Esophagus squamous epithelium (tissue), 5 donors: ENCODE measurements at regions not wholly inside any gene's neighbourhood (a gene's known extent, or its start where the extent isn't known, plus 50 kb on each side); places are given as distances from the start of the nearest gene placed in this dataset.

ENCODE experiments used
- DNase-seq: peaks from one replicate; lab custom pipeline; 2025; lab: John Stamatoyannopoulos, UW
- H3K27ac ChIP-seq, 4 donors: fragments of 200-600 bp; sonication (generic); one replicate each; pipeline ENCODE4 v1.5.1; 2016 to 2019; ENCODE audit warnings: mild to moderate bottlenecking in 1 of 4
- H3K27me3 ChIP-seq, 4 donors: fragments of 200-600 bp; sonication (generic); 1 replicate in 3 of 4; 2 replicates in 1 of 4; pipeline versions ENCODE4 v1.5.1 to v1.6.0; 2017 to 2021; ENCODE audit warnings: antibody characterized with exemption in 1 of 4
- H3K36me3 ChIP-seq, 3 donors: fragments of 200-600 bp; sonication (generic); one replicate each; pipeline ENCODE4 v1.5.1; 2016 to 2019
- H3K4me1 ChIP-seq, 3 donors: fragments of 200-600 bp; sonication (generic); one replicate each; pipeline ENCODE4 v1.5.1; 2017 to 2019
- H3K4me3 ChIP-seq, 4 donors: fragments of 200-600 bp; sonication (generic); 1 replicate in 3 of 4; 2 replicates in 1 of 4; pipeline ENCODE4 v1.5.1; 2016 to 2019; ENCODE audit warnings: mild to moderate bottlenecking in 2 of 4, moderate library complexity in 1 of 4
- H3K9me3 ChIP-seq, 3 donors: fragments of 200-600 bp; sonication (generic); one replicate each; pipeline ENCODE4 v1.5.1; 2016 to 2019
- CTCF ChIP-seq, 6 experiments: fragments of 450-650 bp in 4 of 6; fragments of 200-600 bp in 2 of 6; sonication (generic) in 2 of 6; IDR thresholded peaks; one replicate each; pipeline ENCODE4 v1.5.1; 2016 to 2019; ENCODE audit warnings: antibody characterized with exemption in 6 of 6, mild to moderate bottlenecking in 4 of 6, moderate library complexity in 4 of 6
- POLR2A ChIP-seq, 4 donors: fragments of 450-650 bp; IDR thresholded peaks; one replicate each; pipeline ENCODE4 v1.6.1; 2017; ENCODE audit warnings: antibody characterized with exemption in 4 of 4, mild to moderate bottlenecking in 4 of 4, moderate library complexity in 3 of 4
- WGBS, 2 donors: methylation state at CpG; one replicate each; pipeline ENCODE4 v1.1.5; 2018; 5-methylcytosine and 5-hydroxymethylcytosine counted together
- intact Hi-C: fragments of 100-400 bp; cut with DNase I; formaldehyde crosslinking; loops from one replicate; pipeline ENCODE4 v1.15.0; 2022
- donor health status: DM: yes; HTN: yes; CAD: no.

GRCh38 chr5:103708601-103709000, 146.0 kb upstream of the NUDT12 start:
- Histone ChIP-seq H3K4me3 (no peak overlapping the region), H3K9me3 (no peaks in the 10 kb centered on the region), H3K4me1 (no peaks in the 10 kb centered on the region), H3K36me3 (no peaks in the 10 kb centered on the region), H3K27ac (no peak overlapping the region), H3K27me3 (no peaks in the 10 kb centered on the region)
- intact Hi-C loops: no loop called here
- no peak for TF ChIP-seq CTCF (IDR thresholded peaks at IDR 0.05)
- TF ChIP-seq POLR2A (IDR thresholded peaks at IDR 0.05): no peak
- no peak for DNase-seq

- WGBS, 2 donors: 54 to 63% methylated on average over 4 of the region's 4 CpGs
- Histone ChIP-seq H3K4me3 (no peak overlapping the region), H3K36me3 (no peaks in the 10 kb centered on the region), H3K27me3 (no peaks in the 10 kb centered on the region), H3K4me1 (no peaks in the 10 kb centered on the region), H3K27ac (no peak overlapping the region), H3K9me3 (no peaks in the 10 kb centered on the region)
- no peak for TF ChIP-seq CTCF (IDR thresholded peaks at IDR 0.05)
- no peak for TF ChIP-seq POLR2A (IDR thresholded peaks at IDR 0.05)
- intact Hi-C loops: no loop called here
- no peak for DNase-seq
These were observed 144.5 kb upstream of the NUDT12 start for GRCh38 chr5:103706939-103707682.

GRCh38 chr5:103703617-103704016, 141.0 kb upstream of the NUDT12 start:
- H3K4me1 ChIP-seq: no peaks in the 10 kb centered on the region
- WGBS, 2 donors: 38 to 44% methylated on average over 3 of the region's 3 CpGs
- H3K36me3 ChIP-seq: no peaks in the 10 kb centered on the region
- H3K27me3 ChIP-seq: no peaks in the 10 kb centered on the region
- TF ChIP-seq CTCF (IDR thresholded peaks at IDR 0.05) (no peak), POLR2A (IDR thresholded peaks at IDR 0.05) (no peak)
- no peak overlapping the region for H3K4me3 ChIP-seq
- no peaks in the 10 kb centered on the region for H3K9me3 ChIP-seq
- H3K27ac ChIP-seq: no peak overlapping the region
- no peak for DNase-seq
- intact Hi-C loops: no loop called here

GRCh38 chr5:103693517-103693916, 130.9 kb upstream of the NUDT12 start:
- no peaks in the 10 kb centered on the region for H3K9me3 ChIP-seq
- WGBS, 2 donors: 60 to 68% methylated on average over 2 of the region's 2 CpGs
- H3K36me3 ChIP-seq: no peaks in the 10 kb centered on the region
- TF ChIP-seq CTCF (IDR thresholded peaks at IDR 0.05): no peak
- TF ChIP-seq POLR2A (IDR thresholded peaks at IDR 0.05): no peak
- no peaks in the 10 kb centered on the region for H3K27me3 ChIP-seq
- no peaks in the 10 kb centered on the region for H3K4me1 ChIP-seq
- intact Hi-C loops: no loop called here
- no peak overlapping the region for H3K27ac ChIP-seq
- DNase-seq: no peak
- H3K4me3 ChIP-seq: no peak overlapping the region

GRCh38 chr5:103690676-103691075, 128.1 kb upstream of the NUDT12 start:
- no peak overlapping the region for H3K4me3 ChIP-seq
- intact Hi-C loops: no loop called here
- H3K4me1 ChIP-seq: no peaks in the 10 kb centered on the region
- DNase-seq: no peak
- H3K9me3 ChIP-seq: no peaks in the 10 kb centered on the region
- TF ChIP-seq POLR2A (IDR thresholded peaks at IDR 0.05): no peak
- TF ChIP-seq CTCF (IDR thresholded peaks at IDR 0.05): no peak
- no peaks in the 10 kb centered on the region for H3K27me3 ChIP-seq
- H3K36me3 ChIP-seq: no peaks in the 10 kb centered on the region
- no peak overlapping the region for H3K27ac ChIP-seq
- WGBS, 2 donors: 32 to 46% methylated on average over 1 of the region's 1 CpG
